ENCODE measurements at regions not wholly inside any gene's neighbourhood (a gene's known extent, or its start where the extent isn't known, plus 50 kb on each side); places are given as distances from the start of the nearest gene placed in this dataset.

DNA sequence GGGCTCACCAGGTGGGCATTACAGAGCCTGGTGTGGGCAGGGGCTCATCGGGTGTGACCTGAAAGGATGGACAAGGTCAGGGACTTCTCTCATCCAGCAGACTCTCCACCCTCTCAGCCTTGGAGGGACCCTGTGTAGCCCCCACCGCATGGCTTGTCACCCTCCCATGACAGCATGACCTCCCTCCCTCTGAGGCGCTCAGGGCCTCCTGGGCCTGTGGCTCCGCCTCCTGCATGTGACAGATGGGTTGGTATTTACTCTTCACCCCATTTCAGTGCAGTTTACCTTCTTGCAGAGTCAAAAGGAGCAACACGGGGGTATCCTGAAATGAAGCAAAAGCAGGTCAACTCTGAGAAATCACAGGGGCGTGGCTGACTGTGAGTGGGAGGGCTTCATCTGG is 298.6 kb upstream of the AJAP1 start:
- no peak for DNase-seq (ENCODE audit: low read depth in 4 of 4, low spot score in 1 of 4)

DNA sequence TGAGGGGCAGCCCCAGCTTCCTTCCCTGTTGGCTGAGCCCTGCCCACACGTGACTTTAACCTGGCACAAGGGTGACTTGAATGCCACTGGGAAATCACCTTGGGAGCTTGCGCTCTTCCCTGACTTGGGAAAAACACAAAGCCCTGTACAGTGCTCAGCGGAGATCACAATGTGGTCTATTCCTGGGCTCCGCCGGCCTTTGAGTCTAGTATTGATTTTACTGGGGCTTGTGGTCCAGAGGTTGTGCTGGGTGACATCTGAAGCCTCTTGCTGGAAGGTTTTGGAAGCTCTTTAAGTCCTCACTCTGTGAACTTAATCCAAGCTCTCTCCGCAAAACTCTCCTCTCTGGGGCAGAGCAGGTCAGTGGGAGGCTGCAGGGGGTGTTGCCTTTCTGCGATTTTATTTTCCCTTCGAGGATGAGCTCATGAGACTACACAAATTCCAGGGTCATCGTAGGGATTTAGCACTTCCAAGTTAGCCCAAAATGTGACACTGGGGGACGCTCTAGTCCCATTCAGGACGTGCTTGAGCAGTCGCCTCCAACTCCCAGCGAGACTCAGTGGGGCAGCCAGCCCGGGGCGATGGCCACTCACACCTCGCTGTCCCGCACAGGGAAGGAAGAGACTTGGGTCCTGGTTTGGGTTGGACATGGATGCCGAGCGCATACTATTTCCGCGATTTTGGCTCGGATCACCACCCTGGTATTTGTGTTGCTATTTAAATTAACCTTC is 291.9 kb upstream of the AJAP1 start:
- no peak for DNase-seq (ENCODE audit: low read depth in 4 of 4, low spot score in 1 of 4)

DNA sequence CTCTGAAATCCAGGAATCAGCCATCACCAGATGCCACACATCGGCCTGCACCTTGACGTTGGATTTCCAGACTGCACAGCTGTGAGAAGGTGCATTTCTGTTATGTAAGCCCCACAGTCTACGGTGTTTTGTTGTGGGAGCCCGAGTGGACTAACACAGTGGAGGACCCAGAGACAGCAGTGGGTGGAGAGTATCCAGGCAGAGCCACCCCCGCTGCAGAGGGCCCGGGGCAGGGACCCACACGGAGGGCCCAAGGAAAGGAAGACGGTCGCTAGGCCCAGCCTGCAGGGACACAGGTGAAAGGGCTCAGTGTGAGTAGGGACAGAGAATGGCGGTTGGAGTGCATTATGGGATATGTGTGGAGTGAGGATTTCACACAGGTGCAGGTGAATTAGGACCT is 288.3 kb upstream of the AJAP1 start:
- no peak for DNase-seq (ENCODE audit: low read depth in 4 of 4, low spot score in 1 of 4)

DNA sequence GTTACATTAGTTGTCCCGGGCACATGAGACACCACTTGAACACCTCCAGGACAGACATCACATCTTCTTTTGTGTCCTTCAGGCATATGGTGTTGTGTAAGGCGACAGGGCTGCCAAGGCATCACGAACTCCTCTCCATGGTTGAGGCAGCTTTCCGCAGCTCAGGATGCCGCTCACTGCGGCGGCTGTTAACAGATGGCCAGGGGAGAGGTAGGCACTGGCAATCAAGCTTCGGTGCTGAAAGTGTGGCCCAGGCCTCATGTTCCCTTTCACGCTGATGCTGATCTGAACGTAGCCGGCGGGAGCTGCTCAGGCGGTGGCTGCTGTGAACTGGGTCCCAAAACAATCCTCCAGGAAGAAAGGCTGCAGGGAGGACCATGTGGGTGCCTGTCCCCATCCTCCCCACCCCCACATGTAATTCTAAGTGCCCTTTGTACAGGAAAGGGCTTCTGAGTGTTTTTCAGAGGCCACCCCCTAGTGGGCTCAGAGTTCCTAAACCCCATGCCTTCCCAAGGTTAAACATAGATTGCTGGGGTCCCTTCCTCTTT is 287.1 kb upstream of the AJAP1 start:
- no peak for DNase-seq (ENCODE audit: low read depth in 4 of 4, low spot score in 1 of 4)

DNA sequence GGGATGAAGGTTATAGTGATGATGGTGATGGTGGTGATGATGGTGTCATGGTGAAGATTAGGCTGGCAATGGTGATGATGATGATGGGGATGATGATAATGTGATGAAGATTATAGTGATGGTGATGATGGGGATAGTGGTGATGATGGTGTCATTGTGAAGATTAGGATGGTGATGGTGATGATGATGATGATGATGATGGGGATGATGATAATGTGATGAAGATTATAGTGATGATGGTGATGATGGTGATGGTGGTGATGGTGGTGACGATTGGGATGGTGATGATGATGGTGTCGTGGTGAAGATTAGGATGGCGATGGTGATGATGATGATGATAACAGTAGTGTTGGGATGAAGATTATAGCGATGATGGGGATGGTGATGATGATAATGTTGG is 285.1 kb upstream of the AJAP1 start:
- no peak for DNase-seq (ENCODE audit: low read depth in 4 of 4, low spot score in 1 of 4)

DNA sequence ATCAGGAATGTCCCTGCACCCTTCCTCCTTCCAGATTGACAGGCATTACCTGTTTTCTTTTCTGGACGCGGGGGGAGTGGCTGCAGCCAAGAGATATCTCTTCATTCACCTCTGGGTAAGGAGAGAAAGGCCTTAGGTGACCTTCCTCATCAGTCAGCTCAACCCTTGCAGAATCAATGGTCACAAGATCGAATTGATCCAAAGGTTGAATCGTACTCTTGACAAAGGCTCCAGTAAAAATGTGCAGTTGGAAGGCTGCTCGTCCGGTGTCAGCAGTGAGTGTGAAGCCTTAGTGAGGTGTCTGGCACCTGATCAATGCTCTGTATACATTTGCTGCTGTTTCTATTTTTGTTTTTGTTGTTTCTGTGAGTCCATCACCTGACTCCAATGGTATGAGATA is 282.6 kb upstream of the AJAP1 start:
- no peak for DNase-seq (ENCODE audit: low read depth in 4 of 4, low spot score in 1 of 4)

DNA sequence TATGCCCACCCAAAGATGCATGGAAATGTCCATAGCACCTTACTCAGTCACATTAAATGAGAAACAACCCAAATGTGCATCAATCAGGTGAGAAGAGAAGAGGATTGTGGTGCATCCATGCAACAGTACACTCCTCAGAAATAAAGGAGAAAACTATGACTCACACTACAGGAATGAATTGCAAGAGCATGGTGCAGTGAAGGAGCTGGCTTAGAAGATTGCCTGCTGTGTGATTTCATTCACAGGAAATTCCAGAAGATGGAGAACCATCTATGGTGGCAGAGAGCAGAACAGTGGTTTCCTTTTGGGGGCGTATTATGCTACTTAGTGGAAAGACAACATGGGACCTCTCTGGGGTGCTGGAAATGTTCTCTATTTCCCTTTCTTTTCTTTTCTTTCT is 278.6 kb upstream of the AJAP1 start:
- no peak for DNase-seq (ENCODE audit: low read depth in 4 of 4, low spot score in 1 of 4)

DNA sequence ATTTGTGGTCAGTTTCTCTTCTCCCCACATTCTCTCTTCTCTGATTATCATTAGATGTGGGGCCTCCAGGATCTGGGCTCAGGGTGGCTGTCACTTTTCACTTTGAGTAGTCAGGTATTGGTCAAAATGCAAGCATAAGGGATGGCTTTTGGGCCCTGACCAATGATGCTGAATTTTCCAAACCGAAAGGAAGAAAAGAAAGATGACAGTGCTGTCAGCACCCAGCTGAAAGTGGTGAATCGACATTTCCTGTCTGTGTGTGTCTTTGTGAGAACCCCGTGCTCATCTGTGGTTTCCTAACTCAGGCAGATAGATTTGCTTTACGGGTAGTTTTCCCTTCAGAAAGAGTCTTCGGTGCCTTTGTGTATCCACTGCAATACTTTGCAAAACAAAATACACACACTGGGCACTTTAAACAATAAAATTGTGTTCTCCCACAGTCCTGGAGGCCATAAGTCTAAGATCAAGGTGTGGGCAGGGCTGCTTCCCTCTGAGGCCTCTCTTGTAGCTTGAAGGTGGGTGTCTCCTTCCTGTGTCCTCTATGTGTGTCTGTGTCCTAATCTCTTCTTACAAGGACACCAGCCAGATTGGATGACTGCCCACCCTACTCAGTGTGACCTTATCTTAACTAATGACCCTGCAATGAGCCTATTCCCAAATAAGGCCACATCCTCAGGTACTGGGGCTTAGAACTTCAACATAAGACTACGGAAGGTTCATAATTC is 274.8 kb upstream of the AJAP1 start:
- no peak for DNase-seq (ENCODE audit: low read depth in 4 of 4, low spot score in 1 of 4)

DNA sequence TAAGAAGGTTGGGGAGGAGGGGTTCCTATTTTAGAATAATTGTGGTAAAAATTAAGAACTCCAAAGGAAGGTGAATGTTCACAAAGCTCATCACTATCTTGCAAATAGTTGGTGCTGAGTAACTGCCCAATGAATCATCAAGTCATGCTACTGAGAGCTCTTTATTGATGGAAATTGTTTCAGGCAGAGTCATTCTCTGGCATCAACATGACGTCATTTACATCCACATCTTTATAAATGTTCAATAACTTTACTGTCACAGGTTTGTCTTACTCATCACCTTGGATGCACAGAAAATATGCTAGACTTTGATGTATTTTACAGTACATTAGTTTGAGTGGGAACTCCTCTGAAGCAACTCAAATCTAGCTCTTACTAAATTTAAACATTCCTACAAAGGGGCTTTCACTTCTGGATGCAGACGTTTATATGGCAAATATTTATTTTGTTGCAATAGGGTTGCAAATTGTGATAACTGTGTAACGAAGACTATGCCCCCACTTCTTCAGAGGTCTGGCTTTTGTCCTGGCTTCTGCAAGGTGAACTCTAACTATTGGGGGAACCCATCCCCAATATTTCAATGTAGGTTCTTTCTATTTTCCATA is 273.7 kb upstream of the AJAP1 start:
- DNase-seq (ENCODE audit: low read depth in 4 of 4, low spot score in 1 of 4) = no peak

DNA sequence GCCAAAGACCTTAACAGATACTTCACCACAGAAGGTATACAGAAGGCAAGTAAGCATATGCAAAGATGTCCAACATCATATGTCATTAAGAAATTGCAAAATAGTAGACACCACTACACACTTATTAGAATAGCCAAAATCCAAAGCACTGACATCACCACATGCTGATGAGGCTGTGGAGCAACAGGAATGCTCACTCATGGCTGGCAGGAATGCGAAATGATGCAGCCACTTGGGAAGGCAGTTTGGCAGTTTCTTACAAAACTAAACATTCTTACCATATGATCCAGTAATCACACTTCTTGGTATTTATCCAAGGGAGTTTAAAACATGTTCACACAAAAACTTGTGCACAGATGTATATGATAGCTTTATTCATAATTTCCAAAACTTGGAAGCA is 261.2 kb upstream of the AJAP1 start:
- DNase-seq (ENCODE audit: low read depth in 4 of 4, low spot score in 1 of 4) = no peak

DNA sequence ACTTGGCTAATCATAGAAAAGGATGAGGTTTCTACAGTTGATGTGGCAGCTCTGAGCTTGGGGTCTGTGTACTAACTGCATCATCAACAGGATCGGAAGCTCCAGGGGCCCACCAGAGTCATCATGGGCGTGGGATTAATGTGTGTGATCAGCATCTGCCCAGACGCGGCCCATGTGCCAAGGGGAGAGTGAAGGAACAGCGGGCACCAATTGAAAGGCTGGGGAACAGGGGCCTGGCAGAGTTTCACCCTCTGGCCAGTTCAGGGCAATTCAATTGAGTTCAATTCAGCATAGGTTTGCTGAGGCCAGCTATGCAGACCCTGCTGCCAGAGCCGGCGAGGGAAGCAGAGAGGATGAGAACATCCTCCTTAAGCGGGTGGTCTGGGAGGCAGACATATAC is 260.0 kb upstream of the AJAP1 start:
- DNase-seq (ENCODE audit: low read depth in 4 of 4, low spot score in 1 of 4) = no peak

DNA sequence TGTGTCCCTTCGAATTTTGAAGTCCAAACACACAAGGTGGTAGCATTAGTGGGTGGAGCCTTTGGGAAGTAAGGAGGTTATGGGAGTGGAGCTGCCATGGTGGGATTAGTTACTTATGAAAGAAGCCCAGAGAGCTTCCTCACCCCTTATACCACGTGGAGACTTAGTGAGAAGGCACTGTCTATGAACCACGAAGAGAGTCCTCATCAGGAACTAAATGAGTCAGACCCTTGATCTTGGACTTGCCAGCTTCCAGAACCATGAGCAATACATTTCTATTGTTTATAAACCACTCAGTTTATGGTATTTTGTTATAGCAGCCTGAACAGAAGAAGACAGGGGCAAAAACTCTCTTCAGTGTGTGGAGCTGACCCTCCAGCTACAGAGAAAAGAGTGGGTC is 259.3 kb upstream of the AJAP1 start:
- no peak for DNase-seq (ENCODE audit: low read depth in 4 of 4, low spot score in 1 of 4)

DNA sequence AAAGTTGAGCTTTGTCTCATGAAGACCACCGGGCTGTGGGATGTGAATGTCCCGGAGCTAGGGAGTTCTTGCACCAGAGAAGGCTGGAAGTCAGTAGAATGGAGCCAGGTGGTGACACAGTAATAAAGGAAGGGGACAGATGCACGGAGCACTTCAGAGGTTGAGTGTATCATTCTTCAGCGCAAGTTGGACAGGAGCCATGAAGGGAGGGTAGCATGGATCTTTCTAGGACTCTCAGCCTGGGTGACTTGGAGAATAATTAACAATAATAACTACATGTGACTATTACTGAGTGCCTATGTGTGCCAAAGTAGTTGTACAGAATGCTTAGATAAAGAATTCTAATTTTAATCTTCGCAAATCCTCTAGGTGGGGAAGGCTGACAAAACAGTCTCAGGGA is 258.7 kb upstream of the AJAP1 start:
- DNase-seq (ENCODE audit: low read depth in 4 of 4, low spot score in 1 of 4) = no peak

DNA sequence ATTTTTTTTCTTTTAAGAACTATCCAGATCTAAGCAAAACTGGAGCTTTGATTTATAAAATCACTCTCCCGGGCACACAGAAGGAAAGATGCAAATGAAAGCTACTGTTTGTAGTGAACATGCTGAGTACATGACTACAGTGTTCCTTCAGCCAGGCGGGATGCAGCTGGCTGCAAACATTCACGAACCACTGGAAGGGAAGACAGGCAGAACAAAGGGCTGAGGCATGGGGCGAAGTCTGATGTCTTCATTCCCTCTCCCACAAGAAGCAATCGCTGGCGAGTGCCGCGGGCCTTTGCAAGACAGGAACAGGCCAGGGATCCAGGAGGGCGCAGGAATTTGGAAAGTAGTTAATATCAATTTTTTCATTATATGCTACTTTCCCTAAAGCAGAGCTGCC is 257.9 kb upstream of the AJAP1 start:
- DNase-seq (ENCODE audit: low read depth in 4 of 4, low spot score in 1 of 4) = no peak

DNA sequence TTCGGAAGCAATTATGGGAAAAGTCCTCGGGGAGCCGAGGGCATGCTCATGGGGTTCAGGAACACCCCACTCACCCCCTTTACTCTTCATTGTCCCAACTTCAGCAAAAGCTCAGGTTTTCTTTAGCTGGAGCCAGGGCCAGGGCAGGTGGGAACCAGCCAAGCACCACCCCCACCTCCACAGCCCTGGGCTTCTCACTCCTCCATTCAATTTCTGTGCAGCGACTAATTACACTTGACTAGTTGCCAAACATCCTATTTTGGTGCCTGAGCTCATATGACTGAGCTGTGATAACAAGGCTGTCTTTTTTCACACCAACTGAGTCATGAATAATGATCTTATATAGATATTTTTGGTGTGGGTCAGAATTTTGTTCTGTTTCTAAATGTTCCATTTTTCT is 257.2 kb upstream of the AJAP1 start:
- DNase-seq (ENCODE audit: low read depth in 4 of 4, low spot score in 1 of 4) = no peak

DNA sequence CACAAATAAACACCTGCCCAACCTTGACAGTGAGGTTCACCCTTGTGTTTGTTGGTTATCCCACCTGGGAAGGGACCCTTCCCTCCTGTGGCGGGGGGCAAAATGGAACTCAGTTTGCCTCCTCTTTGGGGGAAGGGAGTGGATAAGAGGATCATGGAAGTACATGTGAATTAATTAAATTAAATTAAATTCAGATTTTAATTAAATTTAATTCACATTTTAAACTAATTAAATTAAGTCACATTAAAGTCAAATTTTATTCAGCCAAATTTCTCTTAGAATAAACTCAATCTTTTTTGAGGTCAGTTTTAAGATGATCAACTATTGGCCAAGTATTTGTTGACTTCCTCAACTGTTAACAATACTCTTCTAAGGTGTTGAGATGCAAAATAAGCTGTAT is 252.4 kb upstream of the AJAP1 start:
- DNase-seq (ENCODE audit: low read depth in 4 of 4, low spot score in 1 of 4) = no peak

DNA sequence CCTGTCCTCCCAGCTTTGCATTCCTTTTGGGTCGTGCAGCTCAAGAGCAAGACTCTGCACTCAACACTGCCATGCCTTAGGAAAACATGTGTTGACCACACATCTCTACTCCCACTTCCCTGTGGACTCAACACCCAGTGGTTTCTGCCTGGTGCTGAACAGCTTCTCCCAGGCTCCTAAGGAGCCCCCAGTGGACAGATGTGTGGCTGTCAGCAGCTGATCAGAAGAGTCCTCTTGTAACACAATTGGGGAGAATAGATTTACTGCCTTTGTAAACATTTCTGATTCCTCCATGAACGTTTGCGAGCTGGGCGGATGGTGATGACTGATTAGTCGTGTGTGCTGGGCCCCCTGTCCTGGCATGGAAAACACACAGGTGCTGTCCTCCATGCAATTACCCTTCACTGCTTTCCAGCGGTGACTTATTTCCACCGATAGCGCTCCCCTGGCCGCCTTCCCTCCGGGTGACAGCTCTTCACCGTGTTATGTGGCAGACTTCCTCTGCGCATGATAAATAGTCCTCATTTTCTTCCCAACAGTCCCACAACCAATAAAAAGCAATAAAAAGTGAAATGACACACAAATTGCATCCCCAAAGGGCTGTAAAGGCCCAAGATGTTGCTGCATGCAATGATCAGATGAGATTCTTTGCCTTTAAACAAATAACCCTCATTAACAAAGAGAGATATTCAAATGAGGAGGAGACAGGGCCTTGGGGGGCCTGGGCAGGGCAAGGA is 249.4 kb upstream of the AJAP1 start:
- no peak for DNase-seq (ENCODE audit: low read depth in 4 of 4, low spot score in 1 of 4)

DNA sequence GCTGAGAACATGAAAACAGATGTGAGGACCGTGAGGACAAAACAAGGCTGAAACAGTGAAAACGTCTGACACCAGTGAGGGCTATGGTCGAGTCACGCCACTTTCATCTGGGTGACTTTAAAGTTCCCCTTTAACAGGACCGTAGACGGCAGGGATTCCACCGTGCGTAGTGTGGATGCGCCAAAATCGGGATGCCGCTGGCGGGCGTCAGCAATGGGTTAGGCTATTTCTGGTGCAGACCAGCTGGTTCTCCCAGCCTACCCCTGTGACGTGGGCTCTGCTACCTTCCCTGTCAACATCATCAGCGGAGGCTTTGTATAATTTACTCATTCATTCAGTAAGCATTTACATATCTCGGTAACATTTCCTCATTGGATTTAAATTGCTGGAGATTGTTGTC is 246.6 kb upstream of the AJAP1 start:
- no peak for DNase-seq (ENCODE audit: low read depth in 4 of 4, low spot score in 1 of 4)

DNA sequence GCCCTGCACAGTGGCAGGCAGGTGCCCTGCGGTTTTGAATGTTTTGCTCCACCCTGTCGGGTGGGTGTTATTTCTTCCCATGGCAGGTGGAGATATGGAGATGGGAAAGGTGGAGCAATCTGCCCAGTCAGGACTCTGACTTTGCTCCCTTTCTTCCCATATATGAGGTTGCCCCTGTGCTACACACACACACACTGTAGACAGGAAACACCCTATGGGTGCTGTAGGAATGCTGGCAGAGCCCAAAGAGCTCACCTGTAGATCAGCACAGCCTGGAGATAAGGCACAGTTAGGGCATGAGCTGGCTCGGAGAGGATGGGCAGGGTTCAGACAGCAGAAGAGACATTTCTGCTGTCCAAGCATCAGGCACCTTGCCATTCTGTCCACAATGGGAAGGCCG is 246.0 kb upstream of the AJAP1 start:
- DNase-seq (ENCODE audit: low read depth in 4 of 4, low spot score in 1 of 4) = no peak

DNA sequence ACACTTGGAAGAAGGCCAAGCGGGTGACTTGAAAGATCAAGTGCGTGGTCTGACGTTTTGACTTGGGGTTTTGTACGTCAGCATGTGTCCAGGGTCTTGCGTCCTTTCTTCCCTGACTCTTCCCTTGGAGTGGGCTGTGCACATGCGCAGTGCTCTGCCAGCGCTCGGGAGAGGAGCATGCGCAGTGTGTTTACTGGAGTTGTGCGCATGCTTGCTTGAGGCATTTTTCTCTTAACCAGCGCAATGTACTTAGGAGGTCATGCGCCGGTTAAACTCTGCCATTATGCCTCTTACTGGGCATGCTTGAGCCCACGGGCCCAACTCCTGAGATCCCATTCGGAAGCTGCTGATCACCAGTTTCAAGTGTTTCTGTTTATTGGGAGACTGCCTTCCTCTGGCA is 242.5 kb upstream of the AJAP1 start:
- no peak for DNase-seq (ENCODE audit: low read depth in 4 of 4, low spot score in 1 of 4)

DNA sequence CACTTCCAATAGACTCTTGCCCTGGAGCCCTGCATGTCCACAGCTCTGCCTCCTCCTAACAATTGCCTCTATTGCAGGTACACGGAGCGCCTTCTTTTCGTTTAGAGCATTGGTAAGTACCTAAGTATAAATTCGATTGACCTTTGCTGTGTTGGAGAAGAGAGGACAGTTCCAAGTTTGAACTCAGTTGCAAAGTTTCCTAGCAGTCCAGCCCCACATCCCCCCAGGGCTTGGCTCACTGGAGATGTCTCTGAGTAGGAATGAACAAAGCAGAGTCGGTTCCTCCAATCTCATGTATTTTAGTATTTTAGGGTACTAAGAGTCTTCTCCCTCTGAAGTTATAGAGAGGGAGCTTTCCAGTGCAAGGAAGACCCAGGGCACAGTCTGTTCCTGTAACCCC is 238.9 kb upstream of the AJAP1 start:
- DNase-seq (ENCODE audit: low read depth in 4 of 4, low spot score in 1 of 4) = no peak

DNA sequence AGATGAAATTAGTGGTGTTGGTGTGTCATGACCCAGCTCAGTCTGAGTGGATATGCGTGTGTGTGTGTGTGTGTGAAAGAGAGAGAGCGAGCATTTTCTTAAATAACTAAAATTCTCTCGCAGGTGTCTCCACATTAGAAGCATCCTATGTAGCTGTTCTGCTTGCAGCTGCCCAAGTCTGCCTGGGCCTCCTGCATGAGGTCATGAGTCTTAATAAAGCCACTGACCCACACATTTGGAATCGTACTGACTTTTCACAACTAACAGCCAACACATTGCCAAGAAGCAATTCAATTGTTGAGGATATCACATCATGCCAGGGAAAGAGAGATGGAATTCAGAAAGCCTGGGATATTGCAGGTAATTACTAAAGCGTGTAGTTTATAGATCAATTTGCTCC is 238.2 kb upstream of the AJAP1 start:
- DNase-seq (ENCODE audit: low read depth in 4 of 4, low spot score in 1 of 4) = no peak
